HG03095 (cell line): ENCODE measurements at regions not wholly inside any gene's neighbourhood (a gene's known extent, or its start where the extent isn't known, plus 50 kb on each side); places are given as distances from the start of the nearest gene placed in this dataset.

Source experiments
- ATAC-seq: cut with Tn5 transposase; IDR thresholded peaks from one replicate; pipeline ENCODE4 v1.9.1; 2021; ENCODE audit warnings: moderate library complexity; ENCODE audit not compliant: unreplicated experiment

DNA sequence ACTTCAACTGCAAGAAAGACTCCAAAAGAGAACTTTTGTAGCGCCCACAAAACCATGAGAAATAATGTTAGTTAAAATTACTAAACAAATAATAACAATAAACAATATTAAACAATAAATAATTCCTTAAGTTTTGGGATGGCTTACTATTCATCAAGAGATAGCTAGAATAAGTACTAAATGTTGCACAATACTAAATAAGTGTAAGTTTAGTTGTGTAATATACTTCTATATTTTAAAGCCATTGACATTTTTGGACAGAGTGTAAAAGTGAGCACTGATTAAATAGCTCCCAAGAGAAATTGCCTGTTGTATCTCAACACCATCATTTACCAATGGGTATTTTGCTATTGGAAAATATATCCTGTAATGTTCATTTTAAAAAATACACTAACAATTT lies 166.7 kb downstream of the ALG10 start:
- no peak for ATAC-seq

GRCh38 chr12:34190054-34190453 lies 167.8 kb downstream of the ALG10 start:
- no peak for ATAC-seq

- ATAC-seq = no peak
These were observed 176.6 kb downstream of the ALG10 start for GRCh38 chr12:34198924-34199323.

DNA sequence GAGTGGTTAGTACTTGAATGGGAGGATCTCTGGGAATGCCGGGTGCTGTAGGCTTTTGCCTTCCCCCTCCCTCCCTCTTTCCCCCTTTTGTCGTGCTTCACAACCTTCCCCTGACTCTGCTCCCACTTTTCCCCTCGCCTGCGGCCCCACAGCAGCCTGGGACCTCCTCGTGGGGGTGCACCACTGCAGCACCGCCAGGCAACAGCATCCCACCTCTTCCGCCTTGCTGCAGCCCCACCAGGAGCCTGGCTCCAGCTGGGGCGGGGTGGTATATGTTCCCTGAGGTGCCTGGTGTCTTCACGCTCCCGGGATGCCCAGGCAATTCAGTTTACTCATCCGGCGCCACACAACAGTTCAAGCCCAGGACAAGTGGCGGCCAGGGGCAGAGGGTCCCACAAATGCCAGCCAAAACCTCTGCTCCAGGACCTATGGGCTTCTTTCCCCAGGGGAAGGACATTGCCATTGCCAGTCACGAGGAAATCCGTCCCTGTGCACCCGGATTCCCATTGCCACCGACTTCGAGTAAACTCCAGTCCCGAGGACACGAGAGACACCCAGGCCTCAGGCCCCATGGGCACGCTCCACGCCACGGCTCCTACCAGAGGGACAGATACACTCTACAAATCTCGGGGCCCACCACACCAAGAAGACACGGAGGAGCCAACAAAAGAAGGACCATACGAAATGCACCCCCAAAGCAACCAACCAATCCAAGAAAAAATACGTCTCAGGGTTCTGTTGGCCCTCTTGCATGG lies 181.7 kb downstream of the ALG10 start:
- ATAC-seq = no peak

- ATAC-seq = no peak
These were observed 182.6 kb downstream of the ALG10 start for GRCh38 chr12:34204830-34205285.

DNA sequence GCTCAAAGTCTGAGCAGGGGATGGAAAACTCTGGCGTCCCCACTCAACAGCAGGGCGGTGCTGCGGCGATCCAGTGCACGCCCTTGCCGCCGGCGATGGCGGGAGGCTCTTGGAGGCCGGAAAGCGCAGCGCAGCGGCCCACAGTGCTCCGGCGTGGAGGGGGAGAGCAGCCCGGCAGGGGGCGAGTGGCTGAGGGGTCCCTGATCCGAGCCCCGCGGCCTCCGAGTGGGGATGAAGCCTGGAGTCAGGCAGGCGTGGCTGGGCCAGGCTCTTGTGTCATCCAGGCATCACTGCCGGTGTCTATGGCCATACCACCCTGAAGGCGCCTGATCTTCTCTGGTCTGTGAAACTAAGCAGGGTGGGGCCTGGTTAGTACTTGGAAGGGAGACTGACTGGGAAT lies 183.1 kb downstream of the ALG10 start:
- no peak for ATAC-seq

DNA sequence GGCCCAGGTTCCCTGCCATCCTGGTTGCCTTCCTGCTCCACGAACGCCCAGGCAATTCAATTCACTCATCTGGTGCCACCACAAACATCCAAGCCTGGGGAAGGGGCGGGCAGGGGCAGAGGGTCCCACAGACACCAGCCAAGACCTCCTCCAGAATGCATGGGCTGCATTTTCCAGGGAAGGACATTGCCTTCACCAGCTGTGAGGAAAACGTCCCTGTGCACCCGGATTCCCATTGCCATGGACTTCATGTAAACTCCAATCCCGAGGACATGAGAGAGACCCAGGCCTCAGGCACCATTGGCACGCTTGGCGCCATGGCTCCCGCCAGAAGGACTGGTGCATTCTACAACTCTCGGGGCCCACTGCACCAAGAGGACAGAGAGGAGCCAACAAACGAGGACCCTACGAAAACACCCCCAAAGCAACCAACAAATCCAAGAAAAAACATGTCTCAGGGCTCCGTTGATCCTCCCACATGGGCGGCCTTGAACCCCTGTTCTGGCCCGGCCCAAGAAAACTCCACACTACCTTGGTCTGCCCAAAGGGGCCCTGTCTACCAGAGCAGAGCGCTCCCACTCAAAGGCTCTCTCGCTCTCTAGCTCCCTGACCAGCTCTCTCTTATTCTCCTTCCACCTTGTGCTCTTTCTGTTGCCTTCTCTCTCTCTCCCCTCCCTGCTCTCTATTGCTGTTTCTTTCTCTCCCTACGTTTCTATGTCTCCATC lies 183.9 kb downstream of the ALG10 start:
- no peak for ATAC-seq

DNA sequence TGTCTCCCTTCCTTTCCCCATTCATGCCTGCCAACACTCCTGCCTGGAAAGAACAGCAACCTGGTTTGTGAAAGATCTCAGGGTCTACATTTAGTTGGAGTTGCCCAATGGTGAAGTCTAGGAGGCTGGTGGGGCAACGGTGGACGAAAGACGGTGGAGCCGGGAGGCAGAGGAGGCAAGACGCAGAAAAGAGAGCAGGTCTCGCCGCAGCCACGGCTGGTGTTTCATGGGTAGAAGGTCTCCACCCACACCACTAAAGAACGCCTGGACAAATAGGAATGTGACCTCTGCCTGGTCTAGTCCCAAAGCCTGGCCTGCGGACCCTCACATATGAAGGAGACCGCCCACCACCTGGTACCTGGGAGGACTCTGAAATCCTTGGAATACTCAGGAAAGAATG lies 185.6 kb downstream of the ALG10 start:
- no peak for ATAC-seq

DNA sequence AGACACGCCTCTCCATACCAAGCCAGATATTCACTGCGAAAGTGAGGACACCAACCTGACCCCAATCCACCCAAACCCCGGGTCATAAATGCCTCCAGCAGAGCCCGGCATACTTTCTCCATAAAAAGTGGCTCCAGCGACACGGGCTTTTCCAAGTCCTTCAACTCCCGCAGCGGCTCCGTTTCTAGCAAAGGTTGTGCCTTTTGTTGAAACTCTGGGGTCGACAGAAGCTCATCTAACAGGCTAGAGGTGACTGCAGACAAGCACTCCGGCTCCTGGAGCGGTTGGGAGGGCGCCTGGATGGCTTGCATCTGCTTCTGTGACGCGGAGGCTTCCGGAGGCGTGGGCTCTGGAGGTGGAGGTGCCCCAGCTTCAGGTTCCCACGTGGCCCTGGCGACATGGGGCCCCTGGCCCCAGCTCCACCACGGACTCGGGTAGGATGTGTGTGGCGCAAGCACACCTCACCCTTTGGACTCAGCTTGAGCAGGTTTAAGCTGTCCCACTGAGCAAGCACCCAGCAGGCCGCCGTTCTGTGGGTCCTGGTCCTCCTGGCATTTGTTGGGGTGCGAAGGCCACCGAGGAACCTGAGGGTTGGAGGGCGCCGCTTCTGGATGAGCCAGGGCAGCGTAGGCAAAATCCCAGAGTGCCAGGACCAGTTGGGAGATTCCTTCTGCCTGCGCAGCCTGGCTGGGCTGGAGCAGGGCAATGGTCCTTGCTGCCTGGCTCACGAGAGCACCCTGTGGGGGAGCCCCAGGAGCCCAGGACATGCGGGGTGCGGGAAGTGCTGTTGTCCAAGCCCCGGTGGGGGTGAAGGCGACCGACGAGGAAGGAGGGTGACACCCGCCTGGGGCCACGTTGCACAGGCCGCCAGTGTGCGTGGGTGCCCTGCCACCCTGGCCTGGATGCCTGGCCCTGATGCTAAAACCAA lies 186.3 kb downstream of the ALG10 start:
- ATAC-seq = no peak

DNA sequence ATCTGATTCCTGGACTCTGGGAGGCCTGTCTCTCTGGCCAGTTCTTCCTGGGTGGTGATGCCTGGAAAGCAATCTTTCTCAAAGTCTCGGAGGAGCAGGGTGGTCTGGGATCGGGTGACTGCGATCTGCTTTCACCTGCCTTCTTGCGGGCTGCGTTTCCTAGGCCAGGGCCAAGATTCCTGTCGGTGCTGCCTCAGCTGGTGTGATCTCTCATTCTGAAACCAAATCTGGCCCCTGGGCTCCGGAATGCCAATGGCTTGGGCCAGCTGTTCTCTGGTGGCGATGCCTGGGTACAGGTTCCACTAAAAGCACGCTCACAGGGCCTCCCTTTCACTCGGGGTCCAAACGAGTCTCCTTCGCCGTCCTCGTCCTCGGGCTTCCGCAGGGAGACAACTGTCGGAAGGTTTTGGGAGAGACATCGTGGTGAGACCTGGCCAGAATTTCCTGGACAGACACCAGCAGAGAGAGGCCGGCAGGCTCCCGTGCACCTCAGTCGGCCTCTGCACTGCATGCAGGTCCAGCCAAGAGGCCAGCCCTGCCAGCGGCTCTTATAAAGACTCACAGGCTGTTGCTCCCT lies 187.1 kb downstream of the ALG10 start:
- ATAC-seq = no peak

GRCh38 chr12:34210183-34210582 lies 187.9 kb downstream of the ALG10 start:
- ATAC-seq = no peak

- ATAC-seq = no peak
These were observed 188.6 kb downstream of the ALG10 start for GRCh38 chr12:34210689-34211530.

GRCh38 chr12:34212651-34213050 lies 190.4 kb downstream of the ALG10 start:
- no peak for ATAC-seq

DNA sequence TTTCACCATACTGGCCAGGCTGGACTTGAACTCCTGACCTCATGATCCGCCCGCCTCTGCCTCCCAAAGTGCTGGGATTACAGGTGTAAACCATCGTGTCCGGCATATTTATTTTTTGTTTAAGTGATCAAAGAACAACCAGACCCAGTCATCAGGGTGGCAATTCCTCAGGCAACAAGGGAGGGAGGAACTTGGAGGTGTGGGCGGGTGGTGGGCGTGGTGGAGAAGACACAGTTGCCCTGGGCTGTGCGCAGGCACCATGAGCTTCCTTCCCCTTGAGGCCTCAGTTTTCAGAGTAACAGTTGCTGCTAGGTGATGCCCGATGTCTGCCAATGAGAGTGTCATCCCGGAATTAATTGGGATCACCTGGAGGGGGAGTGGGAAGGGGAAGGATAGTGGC lies 191.7 kb downstream of the ALG10 start:
- ATAC-seq = no peak

DNA sequence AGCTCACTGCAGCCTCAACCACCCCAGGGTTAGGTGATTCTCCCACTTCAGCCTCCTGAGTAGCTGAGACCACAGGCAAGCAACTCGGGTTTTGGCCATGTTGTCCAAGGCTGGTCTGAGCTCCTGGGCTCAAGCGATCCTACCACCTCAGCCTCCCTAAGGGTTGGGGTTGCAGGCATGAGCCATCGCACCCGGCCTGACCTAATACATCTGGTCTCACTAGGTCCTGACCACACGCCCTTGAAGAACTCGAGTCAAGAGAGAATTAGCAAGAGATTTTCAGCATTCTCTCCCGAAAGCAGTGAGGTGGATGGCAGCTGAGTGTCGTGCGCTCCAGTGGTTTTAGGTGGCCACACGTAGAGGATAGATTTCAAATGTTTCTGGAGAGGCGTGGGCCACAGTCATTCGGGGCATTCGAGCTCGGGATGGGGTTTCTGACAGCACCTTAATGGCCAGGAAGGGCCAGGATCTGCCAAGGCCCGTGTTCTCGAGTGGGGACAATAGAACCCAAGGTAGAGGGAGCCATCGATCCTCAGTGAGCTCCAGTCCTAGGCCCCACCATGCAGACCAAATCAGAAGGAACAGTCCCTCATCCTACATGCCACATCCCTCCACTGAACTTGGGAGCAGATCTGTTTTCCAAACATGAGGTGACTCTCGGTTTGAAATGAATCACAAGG lies 193.1 kb downstream of the ALG10 start:
- no peak for ATAC-seq

DNA sequence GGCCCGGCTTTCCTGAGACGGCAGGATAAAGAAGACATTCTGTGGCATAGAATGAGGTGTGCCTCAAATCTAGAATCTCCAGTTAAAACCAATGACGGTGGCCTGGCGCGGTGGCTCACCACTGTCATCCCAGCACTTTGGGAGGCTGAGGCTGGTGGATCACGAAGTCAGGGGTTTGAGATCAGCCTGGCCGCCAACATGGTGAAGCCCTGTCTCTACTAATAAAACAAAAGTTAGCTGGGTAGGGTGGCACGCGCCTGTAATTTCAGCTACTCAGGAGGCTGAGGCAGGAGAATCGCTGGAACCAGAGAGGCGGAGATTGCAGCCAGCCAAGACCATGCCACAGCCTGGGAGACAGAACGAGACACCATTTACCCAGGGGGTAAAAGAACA lies 193.6 kb downstream of the ALG10 start:
- no peak for ATAC-seq

DNA sequence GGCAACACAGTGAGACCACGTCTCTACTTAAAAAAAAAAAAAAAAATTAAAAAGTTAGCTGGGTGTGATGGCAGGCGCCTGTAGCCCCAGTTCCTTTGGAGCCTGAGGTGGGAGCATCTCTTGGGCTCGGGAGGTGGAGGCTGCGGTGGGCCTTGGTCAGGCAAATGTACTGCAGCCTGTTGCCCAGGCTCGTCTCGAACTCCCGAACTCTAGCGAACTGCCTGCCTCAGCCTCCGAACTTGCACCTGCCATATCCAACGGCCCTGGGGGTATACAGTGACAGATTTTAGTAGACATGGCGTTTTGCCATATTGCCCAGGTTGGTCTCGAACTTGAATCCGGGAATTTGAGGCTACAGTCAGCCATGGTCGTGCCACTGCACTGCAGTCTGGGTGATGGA lies 195.4 kb downstream of the ALG10 start:
- no peak for ATAC-seq

DNA sequence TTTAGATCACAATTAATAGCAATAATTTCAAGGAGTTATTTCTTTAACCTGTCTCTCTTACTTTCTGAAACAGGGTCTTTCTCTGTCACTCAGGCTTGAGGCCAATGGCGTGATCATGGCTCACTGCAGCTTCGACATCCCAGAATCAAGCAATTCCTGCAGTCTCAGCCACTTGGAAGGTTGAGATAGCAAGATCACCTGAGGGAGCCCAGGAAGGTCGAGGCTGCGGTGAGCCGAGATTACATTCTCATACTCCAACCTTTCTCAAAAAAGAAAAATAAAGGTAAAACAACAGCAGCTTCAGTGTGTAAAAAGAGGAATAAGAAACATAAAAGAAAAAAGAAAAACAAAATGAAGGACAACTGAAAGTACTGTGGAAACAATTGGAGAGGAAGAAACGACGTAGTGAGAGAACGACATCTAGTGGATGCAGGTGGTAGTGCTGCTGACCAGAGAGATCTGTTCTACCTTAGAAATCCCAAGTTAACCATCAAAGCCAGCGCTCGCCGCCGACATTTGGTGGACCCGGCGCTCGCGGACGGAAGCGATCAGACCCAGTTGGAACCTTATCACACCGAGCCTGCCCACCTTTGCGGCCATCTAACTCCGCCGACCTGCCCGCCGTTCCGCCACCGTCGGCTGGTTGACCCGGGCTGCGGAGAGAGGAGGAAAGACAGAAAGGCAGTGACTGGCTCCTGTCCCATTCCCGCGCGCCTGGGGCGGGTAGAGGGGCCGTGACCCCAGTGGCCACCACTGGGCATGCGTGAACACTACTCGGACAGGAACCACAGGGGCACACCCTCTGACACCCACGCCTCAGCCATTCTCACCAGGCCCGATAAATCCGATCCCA lies 196.1 kb downstream of the ALG10 start:
- peak; percentile 91 for ATAC-seq
